ENCODE measurements at regions not wholly inside any gene's neighbourhood (a gene's known extent, or its start where the extent isn't known, plus 50 kb on each side); places are given as distances from the start of the nearest gene placed in this dataset.

- WGBS = 56% methylated on average over 1 of the region's 1 CpG
- no peak for TF ChIP-seq POLR2AphosphoS5 (IDR thresholded peaks at IDR 0.05)
- no peak for TF ChIP-seq POLR2A (IDR thresholded peaks at IDR 0.05)
- TF ChIP-seq CTCF (IDR thresholded peaks at IDR 0.05) = no peak
- intact Hi-C loops (cut with DNase I) = no loop called here
- Histone ChIP-seq H3K4me3 (no peak overlapping the region), H3K27ac (no peak overlapping the region), H3K4me1 (replicated peaks) (no peaks in the 10 kb centered on the region), H3K36me3 (no peaks in the 10 kb centered on the region), H3K9me3 (no peaks in the 10 kb centered on the region), H3K27me3 (replicated peaks; ENCODE audit: insufficient read depth) (no peaks in the 10 kb centered on the region)
- DNase-seq (ENCODE audit: low spot score) = no peak
These were observed 128.0 kb upstream of the PLXNC1 start for GRCh38 chr12:94020335-94020734.

GRCh38 chr12:94023879-94024278, 124.5 kb upstream of the PLXNC1 start:
- no peak for TF ChIP-seq POLR2A (IDR thresholded peaks at IDR 0.05)
- no peak for TF ChIP-seq POLR2AphosphoS5 (IDR thresholded peaks at IDR 0.05)
- no peak for TF ChIP-seq CTCF (IDR thresholded peaks at IDR 0.05)
- no peak overlapping the region for H3K27ac ChIP-seq
- H3K9me3 ChIP-seq = no peaks in the 10 kb centered on the region
- no peaks in the 10 kb centered on the region for H3K27me3 ChIP-seq (replicated peaks; ENCODE audit: insufficient read depth)
- H3K4me1 ChIP-seq (replicated peaks) = no peaks in the 10 kb centered on the region
- no peaks in the 10 kb centered on the region for H3K36me3 ChIP-seq
- H3K4me3 ChIP-seq = no peak overlapping the region
- intact Hi-C loops (cut with DNase I) = no loop called here
- DNase-seq (ENCODE audit: low spot score) = no peak

GRCh38 chr12:94025068-94025467, 123.3 kb upstream of the PLXNC1 start:
- Histone ChIP-seq H3K36me3 (no peaks in the 10 kb centered on the region), H3K9me3 (no peaks in the 10 kb centered on the region), H3K4me1 (replicated peaks) (no peaks in the 10 kb centered on the region), H3K27ac (no peak overlapping the region), H3K27me3 (replicated peaks; ENCODE audit: insufficient read depth) (no peaks in the 10 kb centered on the region), H3K4me3 (no peak overlapping the region)
- 74% methylated on average over 4 of the region's 4 CpGs for WGBS
- no peak for TF ChIP-seq POLR2A (IDR thresholded peaks at IDR 0.05)
- no peak for TF ChIP-seq CTCF (IDR thresholded peaks at IDR 0.05)
- TF ChIP-seq POLR2AphosphoS5 (IDR thresholded peaks at IDR 0.05) = no peak
- intact Hi-C loops (cut with DNase I) = no loop called here
- no peak for DNase-seq (ENCODE audit: low spot score)

- no peak for TF ChIP-seq CTCF (IDR thresholded peaks at IDR 0.05)
- 57% methylated on average over 1 of the region's 1 CpG for WGBS
- intact Hi-C loops (cut with DNase I) = no loop called here
- no peak for DNase-seq (ENCODE audit: low spot score)
- no peaks in the 10 kb centered on the region for H3K4me1 ChIP-seq (replicated peaks)
- H3K4me3 ChIP-seq = no peak overlapping the region
- H3K36me3 ChIP-seq = no peaks in the 10 kb centered on the region
- H3K27me3 ChIP-seq (replicated peaks; ENCODE audit: insufficient read depth) = no peaks in the 10 kb centered on the region
- H3K27ac ChIP-seq = no peak overlapping the region
- no peaks in the 10 kb centered on the region for H3K9me3 ChIP-seq
These were observed 122.6 kb upstream of the PLXNC1 start for GRCh38 chr12:94025756-94026155.

- no peaks in the 10 kb centered on the region for H3K36me3 ChIP-seq
- DNase-seq (ENCODE audit: low spot score) = no peak
- no peak overlapping the region for H3K4me3 ChIP-seq
- TF ChIP-seq POLR2AphosphoS5 (IDR thresholded peaks at IDR 0.05) (no peak), POLR2A (IDR thresholded peaks at IDR 0.05) (no peak), CTCF (IDR thresholded peaks at IDR 0.05) (no peak)
- intact Hi-C loops (cut with DNase I) = no loop called here
- H3K9me3 ChIP-seq = no peaks in the 10 kb centered on the region
- H3K27me3 ChIP-seq (replicated peaks; ENCODE audit: insufficient read depth) = no peaks in the 10 kb centered on the region
- no peak overlapping the region for H3K27ac ChIP-seq
- H3K4me1 ChIP-seq (replicated peaks) = no peaks in the 10 kb centered on the region
These were observed 121.8 kb upstream of the PLXNC1 start for GRCh38 chr12:94026596-94026995.
